ENCODE measurements at regions not wholly inside any gene's neighbourhood (a gene's known extent, or its start where the extent isn't known, plus 50 kb on each side); places are given as distances from the start of the nearest gene placed in this dataset.
A peak's percentile ranks its signal among the peaks of the same experiment; 100 is the strongest.

DNA sequence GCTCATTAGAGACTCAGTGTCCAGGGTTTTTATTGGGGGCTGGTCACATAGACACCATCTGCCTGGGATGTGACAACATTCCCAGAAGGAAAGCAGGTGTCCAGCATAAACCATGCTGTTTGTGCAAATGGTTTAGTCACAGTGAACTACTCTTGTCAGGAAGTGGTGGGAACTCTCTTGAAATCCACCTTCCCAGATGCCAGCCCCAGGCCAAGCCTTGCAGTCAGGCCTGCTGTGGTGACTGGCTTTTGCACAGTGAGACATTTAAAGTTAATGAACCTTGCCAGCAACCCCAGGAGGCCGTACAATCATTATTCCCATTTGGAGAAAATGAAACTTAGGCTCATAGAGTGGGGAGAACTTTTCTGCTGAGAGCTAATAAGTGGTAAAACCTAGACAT, 242.5 kb upstream of the KCNG1 start:
- no peak for DNase-seq

DNA sequence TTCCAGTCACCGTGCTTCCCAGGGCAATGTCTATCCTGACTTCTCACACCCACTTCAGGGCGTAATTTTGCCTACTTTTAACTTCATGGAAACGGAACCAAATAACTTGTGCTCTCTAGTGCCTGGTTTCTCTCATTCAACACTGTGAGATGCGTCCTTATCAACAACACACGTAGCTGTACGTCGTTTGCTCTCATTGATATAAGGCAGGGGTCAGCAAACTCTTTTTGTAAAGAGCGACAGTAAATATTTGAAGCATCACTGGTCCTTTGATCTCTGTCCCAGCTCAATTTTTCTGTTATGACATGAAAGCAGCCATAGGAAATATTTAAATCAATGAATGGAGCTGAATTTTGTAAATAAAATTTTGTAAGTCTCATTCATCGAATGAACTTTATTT, 239.3 kb upstream of the KCNG1 start:
- DNase-seq = no peak

DNA sequence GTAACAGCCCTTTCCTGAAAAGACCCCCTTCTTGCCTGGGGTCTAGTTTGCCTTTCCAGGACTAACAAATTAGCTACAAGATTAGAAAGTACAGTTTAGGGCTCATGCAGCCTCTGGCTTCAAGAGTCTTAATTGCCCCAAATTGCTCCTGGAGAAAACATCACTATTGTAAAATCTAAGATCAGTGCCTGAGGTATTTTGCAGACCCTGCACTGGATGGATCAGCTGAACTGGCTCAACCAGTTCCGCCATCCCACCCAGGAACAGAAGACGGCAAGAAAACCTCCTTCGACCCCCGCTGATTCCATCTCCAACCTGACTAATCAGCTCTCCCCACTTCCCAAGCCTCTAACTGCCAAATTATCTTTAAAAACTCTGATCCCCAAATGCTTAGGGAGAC, 236.5 kb upstream of the KCNG1 start:
- no peak for DNase-seq

DNA sequence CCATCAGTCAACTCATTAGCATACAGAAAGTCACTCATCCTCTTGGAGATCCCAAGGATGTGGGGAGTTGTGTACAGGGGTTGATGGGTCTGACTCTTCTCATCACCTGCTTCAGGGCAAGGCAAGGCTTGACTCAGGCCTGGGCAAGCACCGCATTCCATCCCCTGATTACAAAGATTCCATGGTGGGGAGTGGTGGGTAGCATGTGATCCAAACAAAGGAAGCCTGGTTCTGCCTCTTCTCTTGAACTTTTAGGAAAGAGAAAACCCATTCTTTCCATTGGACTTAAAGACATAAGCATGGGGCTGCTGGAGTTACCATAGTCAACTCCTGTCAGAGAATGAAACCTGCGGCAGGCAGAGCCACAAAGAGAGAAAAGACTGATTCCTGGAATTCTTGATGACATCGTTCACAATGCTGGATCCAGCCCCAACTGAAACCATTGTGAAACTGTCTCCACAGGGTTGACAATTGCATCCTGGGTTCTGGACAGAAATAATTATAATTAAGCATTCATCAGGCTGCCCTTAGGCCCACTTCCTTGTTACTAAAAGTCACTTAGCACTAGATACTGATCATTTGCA, 235.8 kb upstream of the KCNG1 start:
- no peak for DNase-seq

DNA sequence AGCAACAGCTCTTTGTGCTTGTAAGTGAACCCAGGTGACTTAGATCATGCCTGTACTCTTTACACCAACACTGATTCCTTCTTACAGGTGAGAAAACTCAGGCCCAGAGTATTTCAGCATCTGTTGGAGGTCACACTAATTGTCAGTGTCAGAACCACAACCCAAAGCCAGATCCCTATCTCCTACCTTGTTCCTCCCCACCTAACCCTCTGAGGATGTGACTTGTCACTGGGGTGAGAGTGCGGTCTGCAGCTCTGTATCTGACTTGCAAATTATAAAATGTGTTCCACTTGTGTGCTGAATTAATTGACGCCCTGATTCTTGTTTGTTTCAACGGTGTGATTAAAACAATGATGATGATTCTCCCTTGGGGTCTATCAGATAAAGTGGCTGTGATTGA, 232.5 kb upstream of the KCNG1 start:
- no peak for DNase-seq

DNA sequence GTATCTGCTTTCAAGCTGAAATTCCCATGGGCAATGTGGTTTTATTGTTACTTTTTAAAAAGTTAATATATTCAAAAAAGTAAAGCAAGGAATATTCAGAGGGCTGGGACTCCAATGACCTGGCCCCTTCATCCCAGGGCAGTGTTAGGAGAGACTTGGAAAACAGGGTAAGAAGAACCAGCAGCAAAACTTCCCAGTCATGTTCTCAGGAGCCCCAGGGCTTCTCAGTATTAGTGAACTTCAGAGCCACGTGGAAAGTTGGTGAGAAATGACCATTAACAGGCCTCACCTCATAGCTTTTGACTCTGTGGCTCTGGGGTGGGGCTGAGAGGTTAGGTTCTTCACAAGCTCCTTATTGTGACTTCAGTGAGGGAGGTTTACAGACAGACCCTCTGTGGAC, 230.4 kb upstream of the KCNG1 start:
- no peak for DNase-seq

DNA sequence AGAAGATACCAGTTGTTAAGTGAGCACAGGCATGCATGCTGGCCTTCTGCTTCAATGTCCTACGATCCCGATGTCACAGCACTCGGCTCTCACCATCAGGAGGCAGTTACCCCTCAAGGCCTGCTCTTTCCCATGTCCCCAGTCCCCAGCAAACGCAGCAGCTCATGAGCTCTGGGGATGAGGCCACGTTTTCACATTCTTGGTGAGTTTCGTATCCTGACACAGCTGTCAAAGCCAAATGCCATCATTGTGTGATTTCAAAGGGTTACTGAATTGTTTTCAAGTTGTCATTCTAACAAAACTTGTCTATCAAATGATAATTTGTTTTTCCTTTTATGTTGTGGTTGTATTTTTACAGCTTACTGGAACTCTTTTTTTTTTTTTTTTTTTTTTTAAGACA, 226.9 kb upstream of the KCNG1 start:
- DNase-seq = no peak

DNA sequence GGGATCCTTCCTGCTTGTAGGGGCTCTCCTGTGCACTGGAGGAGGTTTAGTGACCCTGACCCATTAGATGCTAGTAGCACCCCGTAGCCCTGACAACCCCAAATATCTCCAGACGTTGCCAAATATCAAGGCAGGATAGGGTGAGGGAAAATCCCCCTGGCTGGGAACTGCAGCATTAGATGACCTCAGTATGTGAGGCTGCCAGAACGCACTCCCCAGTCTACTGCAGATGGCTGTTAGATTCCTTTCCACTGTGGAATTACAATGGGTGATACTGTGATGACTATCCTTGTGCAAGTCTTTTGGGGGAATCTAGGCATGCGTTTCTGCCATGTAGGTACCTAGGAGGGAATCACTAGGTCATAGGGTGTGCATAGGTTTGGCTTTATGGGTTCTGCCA, 226.3 kb upstream of the KCNG1 start:
- no peak for DNase-seq

DNA sequence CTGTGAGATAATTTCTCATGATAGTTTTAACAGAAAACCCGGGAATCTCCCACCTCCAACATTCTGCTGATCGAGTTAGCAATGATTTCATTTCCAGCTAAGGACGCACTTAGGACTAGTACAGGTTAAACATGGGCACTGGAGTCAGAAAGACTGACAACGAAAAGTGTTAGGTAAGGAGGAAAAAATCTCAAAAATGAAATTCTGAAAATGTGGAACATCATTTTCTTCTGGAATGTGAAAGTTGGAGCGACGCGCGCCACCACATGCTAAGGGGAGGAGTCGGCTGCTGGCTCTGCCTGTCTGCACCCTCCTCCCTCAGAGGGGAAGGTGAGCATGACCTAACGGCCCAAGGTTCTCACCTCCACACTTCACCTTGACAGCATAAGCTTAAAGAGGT, 221.6 kb upstream of the KCNG1 start:
- no peak for DNase-seq

DNA sequence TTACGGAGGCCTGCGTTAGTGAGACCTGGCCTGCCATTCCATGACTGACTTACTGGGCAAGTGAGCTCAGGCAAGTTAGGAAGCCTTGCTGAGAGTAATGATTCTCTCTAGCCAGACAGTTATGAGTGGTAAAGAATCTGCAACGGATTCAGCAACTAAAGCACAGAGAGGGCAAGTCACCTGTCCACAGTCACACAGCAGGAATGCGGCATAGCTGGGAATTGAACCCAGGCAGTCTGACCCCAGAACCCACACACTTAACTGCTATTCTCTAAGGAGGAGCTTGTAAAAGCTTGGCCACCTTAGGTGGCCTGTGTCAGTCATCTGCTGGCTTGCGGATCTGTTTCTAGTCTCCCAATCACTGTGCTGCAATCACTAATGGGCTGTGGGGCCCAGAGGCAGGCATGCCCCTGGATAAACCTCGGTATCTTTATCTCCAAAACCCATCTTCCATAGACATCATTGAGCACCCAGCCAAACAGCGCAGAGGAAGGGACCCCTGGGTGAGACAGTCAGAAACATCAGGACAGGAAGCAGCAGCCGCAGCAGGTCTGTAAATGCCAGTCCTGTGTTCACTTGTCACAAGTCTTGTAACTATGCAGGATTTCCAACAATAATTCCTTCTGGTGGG, 215.9 kb upstream of the KCNG1 start:
- DNase-seq = no peak

DNA sequence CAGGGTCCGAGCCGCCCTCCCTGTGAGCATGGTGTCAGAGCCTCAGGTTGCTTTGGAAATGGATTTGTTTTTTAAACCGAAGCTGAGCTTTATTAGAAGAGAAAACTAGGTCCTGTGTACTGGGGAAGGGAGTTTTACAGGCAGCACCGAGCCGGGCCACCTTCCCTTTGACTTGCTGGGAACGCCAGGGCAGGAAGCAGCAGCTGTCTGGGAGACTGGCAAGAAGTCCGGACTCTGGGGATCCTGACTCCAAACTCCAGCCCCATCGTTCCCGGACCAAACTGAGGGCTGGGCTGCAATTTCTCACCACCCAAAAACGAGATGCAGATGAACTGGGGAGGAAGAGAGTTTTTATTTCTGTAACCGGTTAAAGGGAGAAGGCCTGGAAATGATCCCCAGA, 214.9 kb upstream of the KCNG1 start:
- DNase-seq = no peak

DNA sequence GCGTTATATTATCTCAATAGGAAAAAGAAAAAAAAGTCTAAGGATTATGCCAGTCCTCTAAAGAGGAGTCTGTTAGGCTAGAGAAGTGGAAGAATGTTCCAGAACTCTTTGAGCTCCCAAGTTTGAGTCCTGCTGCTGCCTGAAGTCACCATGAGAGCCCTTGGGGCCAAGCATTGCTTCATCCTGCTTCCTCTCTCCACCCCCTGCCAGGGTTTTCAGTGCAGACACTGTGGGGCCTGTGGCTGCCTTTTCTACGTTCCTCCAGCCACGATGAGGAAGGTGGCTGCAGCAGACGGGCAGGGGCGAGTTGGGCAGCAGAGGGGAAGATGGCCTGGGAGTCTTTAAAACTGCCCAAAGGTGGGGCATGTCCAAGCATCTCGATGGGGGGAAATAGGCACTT, 214.4 kb upstream of the KCNG1 start:
- DNase-seq = no peak

DNA sequence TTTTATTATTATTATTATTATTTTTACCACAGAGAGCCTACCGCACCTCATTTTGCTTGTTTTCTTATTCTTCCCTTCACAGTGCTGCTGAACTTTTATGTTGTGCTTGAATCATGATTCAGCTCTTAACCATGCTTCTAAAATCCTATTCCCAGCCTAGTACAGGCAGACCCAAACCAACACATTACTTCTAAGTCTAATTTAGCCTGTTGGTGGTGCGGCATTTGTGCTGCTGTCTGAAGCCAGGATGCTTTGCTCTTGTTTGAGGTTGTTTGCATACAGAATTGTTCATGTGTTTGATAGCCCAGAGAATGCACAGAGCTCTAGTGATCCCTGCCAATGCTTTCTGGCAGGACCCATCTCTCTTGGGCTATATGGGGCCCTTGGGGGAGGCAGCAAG, 213.5 kb upstream of the KCNG1 start:
- DNase-seq = no peak

DNA sequence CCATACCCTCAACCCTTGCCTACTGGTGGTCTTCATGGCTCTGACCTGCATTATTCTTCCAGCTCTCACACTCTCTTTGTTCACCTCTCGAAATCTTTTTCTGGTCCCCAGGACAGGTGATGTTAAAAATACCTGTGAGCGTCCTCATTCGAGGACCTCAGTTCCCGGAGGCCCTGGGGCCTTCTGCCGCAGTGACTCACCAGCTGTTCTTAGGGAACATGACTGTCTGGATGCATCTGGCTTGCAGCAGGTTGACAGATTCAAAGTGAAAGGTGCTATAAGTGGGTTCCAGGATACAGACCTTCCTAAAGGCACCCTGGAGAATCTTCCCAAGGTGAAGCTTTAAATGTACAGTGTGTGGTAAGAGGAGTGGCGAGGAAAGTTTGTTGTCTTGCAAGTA, 210.4 kb upstream of the KCNG1 start:
- no peak for DNase-seq

DNA sequence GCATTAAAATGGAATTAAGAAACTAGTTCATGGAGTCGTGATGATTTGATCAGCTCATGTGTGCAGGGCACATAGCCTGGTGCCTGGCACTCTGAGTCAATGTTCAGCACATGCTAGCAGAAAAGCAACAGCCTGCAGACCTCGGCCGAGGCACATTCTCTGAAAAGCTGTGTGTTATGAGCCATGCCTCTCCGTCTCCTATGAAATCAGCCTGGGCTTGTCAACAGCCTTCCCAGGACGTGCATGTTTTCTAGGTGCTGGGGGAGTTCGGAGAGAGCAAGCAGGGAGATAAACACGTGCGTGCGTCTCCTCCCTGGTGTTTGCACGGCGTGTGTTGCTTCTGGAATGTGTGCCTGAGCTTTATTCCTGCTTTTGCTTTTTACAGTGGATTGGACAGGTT, 207.8 kb upstream of the KCNG1 start:
- no peak for DNase-seq

DNA sequence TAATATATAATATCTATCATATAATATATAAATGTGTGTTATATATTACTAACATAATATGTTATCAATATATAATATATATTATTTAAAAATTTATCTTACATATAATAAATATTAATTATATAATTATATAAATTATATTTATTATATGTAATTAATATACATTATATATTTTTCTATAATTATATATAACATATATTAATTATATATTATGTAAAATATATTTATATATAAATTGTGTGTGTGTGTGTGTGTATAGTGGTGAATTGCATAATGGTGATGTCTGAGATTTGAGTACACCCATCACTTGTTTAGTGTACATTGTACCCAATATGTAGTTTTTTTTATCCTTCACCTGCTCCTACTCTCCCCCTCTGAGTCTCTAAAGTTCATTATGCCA, 205.9 kb upstream of the KCNG1 start:
- DNase-seq = no peak

DNA sequence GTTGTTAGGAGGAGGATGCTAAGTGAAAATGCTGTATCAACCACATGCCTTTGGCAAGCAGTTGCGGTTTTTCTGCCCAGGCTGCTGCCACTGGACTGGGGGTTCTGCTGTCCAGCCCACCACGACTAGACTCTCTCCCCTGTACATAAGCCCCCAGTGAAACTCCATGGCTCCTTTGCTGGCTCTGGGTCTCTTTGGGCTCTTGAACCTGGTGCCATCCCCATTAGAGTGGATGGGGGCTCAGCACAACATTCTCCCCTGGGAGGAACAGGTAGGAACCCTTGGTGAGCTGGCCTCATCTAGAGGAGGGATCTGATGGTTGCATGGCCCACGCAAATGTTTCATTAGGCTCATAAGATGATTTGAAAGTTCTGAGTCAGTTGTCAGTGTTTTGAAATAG, 204.8 kb upstream of the KCNG1 start:
- no peak for DNase-seq

DNA sequence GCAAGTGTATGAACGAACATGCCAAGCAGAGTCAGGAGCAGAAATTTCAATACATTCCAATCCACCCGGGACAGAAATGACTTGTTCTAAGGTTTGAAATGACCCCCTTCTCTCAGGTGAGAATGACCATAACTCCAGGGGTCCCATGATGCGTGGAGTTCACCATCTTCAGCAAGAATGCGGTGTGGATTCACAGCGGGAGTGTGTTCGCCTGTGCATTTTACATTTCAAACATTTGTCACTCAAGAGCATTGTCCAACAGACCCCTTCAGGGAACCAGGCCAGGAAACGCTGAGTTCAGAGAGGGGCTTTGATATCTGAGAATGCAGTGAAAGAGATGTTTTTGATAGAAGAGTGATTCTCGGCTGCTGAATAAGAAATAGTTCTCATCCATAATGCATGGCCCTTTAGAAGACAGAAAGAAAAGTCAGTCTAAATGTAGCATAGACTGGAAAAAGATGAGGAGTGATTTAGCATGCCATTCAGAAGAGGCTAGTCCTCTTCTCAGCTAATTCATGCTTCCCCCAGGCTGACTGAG, 200.3 kb upstream of the KCNG1 start:
- peak; percentile 18 for DNase-seq

DNA sequence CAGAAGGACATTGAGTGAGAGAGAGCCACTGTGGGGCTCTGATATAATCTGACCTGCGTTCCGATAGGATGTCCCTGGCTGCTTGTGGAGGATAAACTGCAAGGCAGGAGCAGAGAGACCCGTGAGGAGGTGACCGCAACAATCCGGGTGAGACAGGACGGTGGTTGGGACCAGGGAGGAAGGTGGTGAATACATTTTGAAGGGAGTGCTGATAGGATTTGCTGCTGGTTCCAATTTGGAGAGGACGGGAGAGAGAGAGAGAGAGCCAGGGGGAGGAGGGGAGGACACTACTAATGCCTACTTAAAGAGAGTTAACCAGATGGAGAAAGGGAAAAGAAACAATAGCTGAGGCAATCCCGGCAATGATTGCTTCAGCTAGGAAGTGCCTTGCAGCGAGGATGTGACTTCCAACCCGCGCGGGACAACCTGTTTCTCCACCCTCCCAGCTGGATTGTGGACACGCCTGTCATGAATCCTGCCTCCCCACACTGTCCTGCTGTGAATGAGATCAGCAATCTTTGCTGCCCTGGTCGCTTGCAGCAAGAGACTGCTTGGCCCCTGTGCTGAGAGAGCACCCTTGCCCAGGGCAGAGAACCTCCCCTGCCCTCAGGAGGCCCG, 199.0 kb upstream of the KCNG1 start:
- DNase-seq = no peak

DNA sequence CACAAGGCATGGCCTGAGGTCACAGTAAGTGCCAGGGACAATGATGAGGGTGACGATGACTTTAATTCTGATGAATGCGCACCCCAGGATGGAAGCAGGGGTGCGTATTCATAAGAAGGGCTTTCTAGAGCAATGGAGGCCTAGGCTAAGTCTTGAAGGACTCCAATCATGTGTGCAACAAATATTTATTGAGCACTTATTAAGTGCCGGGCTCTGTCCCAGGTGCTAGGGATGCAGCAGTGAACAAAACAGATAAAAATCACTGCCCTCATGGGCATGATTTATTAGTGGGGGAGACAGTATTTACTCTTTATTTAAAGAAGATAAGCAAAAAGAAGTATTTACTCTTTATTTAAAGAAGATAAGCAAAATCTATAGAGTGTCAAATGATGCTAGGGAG, 198.2 kb upstream of the KCNG1 start:
- no peak for DNase-seq

DNA sequence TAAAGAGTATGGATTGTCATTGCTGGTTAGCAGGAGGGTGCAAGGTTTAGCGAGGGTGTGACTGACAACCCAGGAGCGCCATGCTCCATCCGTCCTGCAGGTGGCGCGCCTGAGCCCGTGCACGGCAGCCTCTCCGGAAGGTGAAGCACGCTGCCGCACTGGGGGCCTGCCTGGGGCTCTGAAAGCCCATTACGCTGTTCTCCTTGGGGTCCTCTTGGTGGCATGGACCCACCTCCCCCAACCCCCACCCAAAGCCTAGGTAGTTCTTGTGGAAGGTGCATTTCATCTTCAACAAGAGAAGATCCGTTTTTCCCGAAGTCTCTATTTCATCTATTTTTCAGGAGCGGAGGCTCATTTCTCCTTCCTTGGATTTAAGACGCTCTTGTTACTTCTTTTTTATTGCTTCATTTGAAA, 197.4 kb upstream of the KCNG1 start:
- peak; percentile 36 for DNase-seq

DNA sequence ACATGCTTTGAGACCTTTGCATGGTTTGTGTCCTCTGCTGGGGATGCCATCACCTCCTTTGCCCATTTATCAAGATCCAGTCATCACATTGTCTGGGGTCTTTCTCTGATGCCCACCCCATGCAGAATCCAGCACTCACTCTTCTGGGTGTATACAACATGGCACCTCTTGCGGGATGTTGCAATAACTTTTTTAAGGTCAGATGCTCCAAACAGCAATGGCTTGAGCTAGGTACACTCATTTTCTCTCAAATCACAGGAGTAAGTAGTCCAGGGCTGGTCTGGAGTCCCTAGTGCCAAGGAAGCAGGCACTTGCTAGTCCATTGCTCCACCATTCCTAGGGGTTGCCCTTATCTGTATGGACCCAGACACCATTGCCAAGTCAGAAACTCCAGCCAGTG, 196.6 kb upstream of the KCNG1 start:
- DNase-seq = no peak

DNA sequence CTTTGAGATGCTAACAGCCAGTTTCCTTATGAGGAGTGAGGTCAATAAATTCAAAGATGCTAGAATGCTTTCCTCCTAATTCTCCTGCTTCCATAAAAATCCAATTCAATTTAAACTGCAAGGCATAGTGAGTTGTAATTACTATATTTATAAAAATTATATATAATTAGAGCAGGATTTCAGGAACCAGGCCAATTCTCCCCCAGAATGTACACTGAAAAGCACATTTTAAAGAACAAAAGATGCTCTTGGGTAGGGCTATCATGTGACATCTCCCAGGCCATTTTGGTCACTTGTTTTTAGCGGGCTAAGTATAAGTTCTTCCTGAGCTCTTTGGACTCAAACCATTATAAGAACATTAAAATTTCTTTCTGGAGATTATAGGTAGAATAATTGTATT, 195.7 kb upstream of the KCNG1 start:
- DNase-seq = no peak

DNA sequence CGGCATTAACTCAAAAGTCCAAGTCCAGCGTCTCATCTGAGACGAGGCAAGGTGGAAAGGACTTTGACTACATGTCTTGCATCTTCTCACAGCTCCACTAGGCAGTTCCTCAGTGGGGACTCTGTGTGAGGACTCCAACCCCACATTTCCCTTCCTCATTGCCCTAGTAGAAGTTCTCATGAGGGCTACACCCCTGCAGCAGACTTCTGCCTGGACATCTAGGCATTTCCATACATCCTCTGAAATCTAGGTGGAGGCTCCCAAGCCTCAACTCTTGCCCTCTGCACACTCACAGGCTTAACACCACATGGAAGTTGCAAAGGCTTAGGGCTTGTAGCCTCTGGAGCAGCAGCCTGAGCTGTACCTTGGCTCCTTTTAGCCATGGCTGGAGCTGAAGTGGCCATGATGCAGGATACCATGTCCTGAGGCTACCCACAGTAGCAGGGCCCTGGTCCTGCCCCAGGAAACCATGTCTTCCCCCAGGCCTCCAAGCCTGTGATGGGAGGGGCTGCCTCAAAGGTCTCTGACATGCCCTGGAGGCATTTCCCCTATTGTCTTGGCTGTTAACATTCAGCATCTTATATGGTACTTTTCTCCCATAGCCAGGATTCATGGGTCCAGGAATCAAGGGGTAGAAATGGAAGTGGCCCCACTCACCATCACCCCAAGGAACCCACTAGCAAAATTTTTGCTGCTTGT, 194.6 kb upstream of the KCNG1 start:
- no peak for DNase-seq
